GM12878 (cell line): ENCODE measurements at regions not wholly inside any gene's neighbourhood (a gene's known extent, or its start where the extent isn't known, plus 50 kb on each side); places are given as distances from the start of the nearest gene placed in this dataset.

Experiments used
- ATAC-seq: fragments of 200-7000 bp; cut with Tn5 transposase; 3 replicates; pipeline ENCODE4 v1.9.1; 2020; ENCODE audit warnings: mild to moderate bottlenecking, moderate library complexity
- BruUV-seq: library from RNA; stranded (reverse); fragments of 400-500 nt; replicated peaks from 2 replicates; lab custom pipeline; 2021; lab: Mats Ljungman, UMichigan
- CTCF ChIA-PET: fragments of 300-600 bp; sonication (Branson Sonifier 250); formaldehyde crosslinking; extraction: SDS; loops from one replicate; lab custom pipeline; 2021; ENCODE audit warnings: inconsistent platforms; lab: Yijun Ruan, JAX
- POLR2A ChIA-PET: fragments of 350-600 bp; formaldehyde crosslinking; extraction: SDS; loops from one replicate; lab custom pipeline; 2021; ENCODE audit warnings: inconsistent platforms; lab: Charles Lee
- RAD21 ChIA-PET: fragments of 300-600 bp; sonication (Branson Sonifier 250); formaldehyde crosslinking; loops from one replicate; lab custom pipeline; 2023; ENCODE audit warnings: antibody characterized with exemption; ENCODE audit not compliant: unreplicated experiment; lab: Charles Lee
- SMC1A ChIA-PET: fragments of 300-600 bp; sonication (Branson Sonifier 250); formaldehyde crosslinking; loops from one replicate; lab custom pipeline; 2023; ENCODE audit not compliant: unreplicated experiment, uncharacterized antibody; lab: Charles Lee
- DNase-seq: peaks from one replicate; pipeline ENCODE4 v3.0.0-alpha.2; 2011; ENCODE audit warnings: low read depth, low spot score
- FAIRE-seq: peaks from 3 replicates; lab custom pipeline; 2011; peaks lifted over from hg19 to GRCh38; lab: Jason Lieb, UNC
- H2AFZ ChIP-seq: 2 replicates; pipeline ENCODE4 v1.6.0; 2011; ENCODE audit warnings: low read depth, low read length, control low read depth; ENCODE audit not compliant: control insufficient read depth
- H3K27ac ChIP-seq: 2 replicates; pipeline ENCODE4 v1.5.1; 2011; ENCODE audit warnings: control low read depth; ENCODE audit not compliant: control insufficient read depth, insufficient read depth
- H3K27me3 ChIP-seq, 2 experiments: replicated peaks in 1 of 2; 2 replicates each; pipeline versions ENCODE4 v1.6.0 to v1.6.1; 2011; ENCODE audit warnings: low read length in 1 of 2; ENCODE audit not compliant: control insufficient read depth in 2 of 2, insufficient read depth in 2 of 2
- H3K36me3 ChIP-seq, 2 experiments: 2 replicates each; pipeline ENCODE4 v1.5.1; 2011; ENCODE audit warnings: low read length in 1 of 2; ENCODE audit not compliant: control insufficient read depth in 2 of 2, insufficient read depth in 2 of 2
- H3K4me1 ChIP-seq: 2 replicates; pipeline ENCODE4 v1.6.1; 2011; ENCODE audit warnings: mild to moderate bottlenecking, low read length, moderate library complexity, mixed read lengths; ENCODE audit not compliant: control insufficient read depth, insufficient read depth
- H3K4me2 ChIP-seq: 2 replicates; pipeline ENCODE4 v1.6.0; 2011; ENCODE audit warnings: control low read depth; ENCODE audit not compliant: control insufficient read depth, insufficient read depth
- H3K4me3 ChIP-seq: fragments of 200-600 bp; sonication (generic); 2 replicates; pipeline ENCODE4 v1.5.1; 2016
- H3K79me2 ChIP-seq: 2 replicates; pipeline ENCODE4 v1.6.0; 2011; ENCODE audit warnings: low read length; ENCODE audit not compliant: control insufficient read depth, insufficient read depth
- H3K9ac ChIP-seq: 2 replicates; pipeline ENCODE4 v1.8.0; 2011; ENCODE audit warnings: low read length, control low read depth, mixed read lengths; ENCODE audit not compliant: control insufficient read depth, insufficient read depth
- H3K9me3 ChIP-seq: replicated peaks from 3 replicates; pipeline ENCODE4 v1.5.1; 2011; ENCODE audit warnings: mild to moderate bottlenecking, low read length; ENCODE audit not compliant: control insufficient read depth, insufficient read depth
- H4K20me1 ChIP-seq: 2 replicates; pipeline ENCODE4 v1.6.0; 2011; ENCODE audit not compliant: control insufficient read depth, insufficient read depth
- BMI1 ChIP-seq: fragments of 450-650 bp; IDR thresholded peaks from 2 replicates; pipeline ENCODE4 v1.6.1; 2016; ENCODE audit warnings: mild to moderate bottlenecking, moderate library complexity, borderline replicate concordance
- CHD1 ChIP-seq: IDR thresholded peaks from 2 replicates; pipeline ENCODE4 v1.6.1; 2012; ENCODE audit warnings: low read depth, low read length, improper control_type of control experiment
- EP300 ChIP-seq, 2 experiments: fragments of 150-350 bp in 1 of 2; IDR thresholded peaks; 2 replicates each; pipeline ENCODE4 v1.6.1; 2011 to 2012; ENCODE audit warnings: low read depth in 2 of 2, low read length in 2 of 2, borderline replicate concordance in 1 of 2, improper control_type of control experiment in 1 of 2, inconsistent platforms in 1 of 2; ENCODE audit not compliant: control insufficient read depth in 1 of 2
- MYB ChIP-seq: fragments of 150-350 bp; IDR thresholded peaks from 2 replicates; pipeline ENCODE4 v1.6.1; 2014; ENCODE audit warnings: mild to moderate bottlenecking, low read depth, low read length, borderline replicate concordance
- POU2F2 ChIP-seq: IDR thresholded peaks from 3 replicates; pipeline ENCODE4 v1.6.1; 2011; ENCODE audit warnings: low read depth, mild to moderate bottlenecking, low read length, borderline replicate concordance
- RUNX3 ChIP-seq: IDR thresholded peaks from 2 replicates; pipeline ENCODE4 v1.6.1; 2012; ENCODE audit warnings: low read length, inconsistent platforms
- SMAD5 ChIP-seq: IDR thresholded peaks from 2 replicates; pipeline ENCODE4 v1.6.1; 2016; ENCODE audit warnings: antibody characterized with exemption, low read depth
- SUPT20H ChIP-seq: IDR thresholded peaks from 2 replicates; pipeline ENCODE4 v1.6.1; 2011; ENCODE audit warnings: low read depth, mild to moderate bottlenecking, low read length, moderate library complexity, borderline replicate concordance; ENCODE audit not compliant: control insufficient read depth
- whole genome bisulfite sequencing: methylation state at CpG from one replicate; pipeline ENCODE4 v1.1.6; 2016; ENCODE audit warnings: low lambda C conversion rate; ENCODE audit not compliant: insufficient replicate concordance, insufficient coverage; ENCODE audit errors: missing lambda C conversion rate; 5-methylcytosine and 5-hydroxymethylcytosine counted together
- in situ Hi-C: fragments of 300-500 bp; cut with MboI; formaldehyde crosslinking; loops from 9 replicates; pipeline ENCODE4 v1.14.3; 2018; ENCODE audit warnings: mixed read lengths
- intact Hi-C: fragments of 100-400 bp; cut with micrococcal nuclease; formaldehyde crosslinking; loops from one replicate; pipeline ENCODE4 v1.14.2; 2022; ENCODE audit not compliant: unreplicated experiment
- TF ChIP-seq, protein P1 (sequence below): fragments of 450-650 bp; IDR thresholded peaks from 2 replicates; pipeline ENCODE4 v1.6.1; 2018; ENCODE audit warnings: borderline replicate concordance, mild to moderate bottlenecking; ENCODE audit not compliant: partially characterized antibody
- TF ChIP-seq, protein P2 (sequence below): fragments of 450-650 bp; formaldehyde crosslinking; IDR thresholded peaks from 2 replicates; pipeline ENCODE4 v1.4.0; 2020; ENCODE audit warnings: mild to moderate bottlenecking, moderate library complexity
- TF ChIP-seq, protein P3 (sequence below): fragments of 450-650 bp; IDR thresholded peaks from 2 replicates; pipeline ENCODE4 v1.6.1; 2017; ENCODE audit warnings: mild to moderate bottlenecking, low read depth, inconsistent platforms; ENCODE audit not compliant: poor library complexity, severe bottlenecking

DNA sequence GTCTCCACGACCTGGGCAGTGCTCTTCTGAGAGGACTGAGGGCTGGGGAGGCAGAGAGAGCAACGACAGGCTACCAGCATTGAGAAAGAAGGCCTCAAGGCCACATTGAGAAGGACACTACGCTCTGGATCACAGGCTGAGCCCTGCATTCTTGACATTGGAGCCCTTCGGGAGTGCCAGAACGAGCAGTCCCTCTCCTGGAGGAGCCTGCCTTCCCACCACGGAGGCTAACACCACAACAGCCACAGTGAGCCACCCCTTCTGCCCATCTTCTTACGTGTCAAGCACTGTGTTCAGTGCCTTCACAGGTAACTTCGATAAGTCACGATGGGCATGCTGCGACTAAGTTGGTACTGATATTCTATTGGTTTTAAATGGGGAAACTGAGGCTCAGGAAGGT, 267.8 kb downstream of the RPS24 start:
- RAD21 ChIA-PET: interaction anchor here (1.5 kb wide), 1 partner anchor 254 kb away, joined by 4 read pairs; no protein-coding TSS in a partner anchor
- DNase-seq: no peak
- TF ChIP-seq POU2F2: no peak
- TF ChIP-seq MYB: no peak
- TF ChIP-seq, protein P1, sequence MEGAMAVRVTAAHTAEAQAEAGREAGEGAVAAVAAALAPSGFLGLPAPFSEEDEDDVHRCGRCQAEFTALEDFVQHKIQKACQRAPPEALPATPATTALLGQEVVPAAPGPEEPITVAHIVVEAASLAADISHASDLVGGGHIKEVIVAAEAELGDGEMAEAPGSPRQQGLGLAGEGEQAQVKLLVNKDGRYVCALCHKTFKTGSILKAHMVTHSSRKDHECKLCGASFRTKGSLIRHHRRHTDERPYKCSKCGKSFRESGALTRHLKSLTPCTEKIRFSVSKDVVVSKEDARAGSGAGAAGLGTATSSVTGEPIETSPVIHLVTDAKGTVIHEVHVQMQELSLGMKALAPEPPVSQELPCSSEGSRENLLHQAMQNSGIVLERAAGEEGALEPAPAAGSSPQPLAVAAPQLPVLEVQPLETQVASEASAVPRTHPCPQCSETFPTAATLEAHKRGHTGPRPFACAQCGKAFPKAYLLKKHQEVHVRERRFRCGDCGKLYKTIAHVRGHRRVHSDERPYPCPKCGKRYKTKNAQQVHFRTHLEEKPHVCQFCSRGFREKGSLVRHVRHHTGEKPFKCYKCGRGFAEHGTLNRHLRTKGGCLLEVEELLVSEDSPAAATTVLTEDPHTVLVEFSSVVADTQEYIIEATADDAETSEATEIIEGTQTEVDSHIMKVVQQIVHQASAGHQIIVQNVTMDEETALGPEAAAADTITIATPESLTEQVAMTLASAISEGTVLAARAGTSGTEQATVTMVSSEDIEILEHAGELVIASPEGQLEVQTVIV: no peak
- TF ChIP-seq, protein P2, sequence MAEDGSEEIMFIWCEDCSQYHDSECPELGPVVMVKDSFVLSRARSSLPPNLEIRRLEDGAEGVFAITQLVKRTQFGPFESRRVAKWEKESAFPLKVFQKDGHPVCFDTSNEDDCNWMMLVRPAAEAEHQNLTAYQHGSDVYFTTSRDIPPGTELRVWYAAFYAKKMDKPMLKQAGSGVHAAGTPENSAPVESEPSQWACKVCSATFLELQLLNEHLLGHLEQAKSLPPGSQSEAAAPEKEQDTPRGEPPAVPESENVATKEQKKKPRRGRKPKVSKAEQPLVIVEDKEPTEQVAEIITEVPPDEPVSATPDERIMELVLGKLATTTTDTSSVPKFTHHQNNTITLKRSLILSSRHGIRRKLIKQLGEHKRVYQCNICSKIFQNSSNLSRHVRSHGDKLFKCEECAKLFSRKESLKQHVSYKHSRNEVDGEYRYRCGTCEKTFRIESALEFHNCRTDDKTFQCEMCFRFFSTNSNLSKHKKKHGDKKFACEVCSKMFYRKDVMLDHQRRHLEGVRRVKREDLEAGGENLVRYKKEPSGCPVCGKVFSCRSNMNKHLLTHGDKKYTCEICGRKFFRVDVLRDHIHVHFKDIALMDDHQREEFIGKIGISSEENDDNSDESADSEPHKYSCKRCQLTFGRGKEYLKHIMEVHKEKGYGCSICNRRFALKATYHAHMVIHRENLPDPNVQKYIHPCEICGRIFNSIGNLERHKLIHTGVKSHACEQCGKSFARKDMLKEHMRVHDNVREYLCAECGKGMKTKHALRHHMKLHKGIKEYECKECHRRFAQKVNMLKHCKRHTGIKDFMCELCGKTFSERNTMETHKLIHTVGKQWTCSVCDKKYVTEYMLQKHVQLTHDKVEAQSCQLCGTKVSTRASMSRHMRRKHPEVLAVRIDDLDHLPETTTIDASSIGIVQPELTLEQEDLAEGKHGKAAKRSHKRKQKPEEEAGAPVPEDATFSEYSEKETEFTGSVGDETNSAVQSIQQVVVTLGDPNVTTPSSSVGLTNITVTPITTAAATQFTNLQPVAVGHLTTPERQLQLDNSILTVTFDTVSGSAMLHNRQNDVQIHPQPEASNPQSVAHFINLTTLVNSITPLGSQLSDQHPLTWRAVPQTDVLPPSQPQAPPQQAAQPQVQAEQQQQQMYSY: no peak
- no peak for TF ChIP-seq CHD1
- TF ChIP-seq RUNX3: no peak
- TF ChIP-seq, protein P3, sequence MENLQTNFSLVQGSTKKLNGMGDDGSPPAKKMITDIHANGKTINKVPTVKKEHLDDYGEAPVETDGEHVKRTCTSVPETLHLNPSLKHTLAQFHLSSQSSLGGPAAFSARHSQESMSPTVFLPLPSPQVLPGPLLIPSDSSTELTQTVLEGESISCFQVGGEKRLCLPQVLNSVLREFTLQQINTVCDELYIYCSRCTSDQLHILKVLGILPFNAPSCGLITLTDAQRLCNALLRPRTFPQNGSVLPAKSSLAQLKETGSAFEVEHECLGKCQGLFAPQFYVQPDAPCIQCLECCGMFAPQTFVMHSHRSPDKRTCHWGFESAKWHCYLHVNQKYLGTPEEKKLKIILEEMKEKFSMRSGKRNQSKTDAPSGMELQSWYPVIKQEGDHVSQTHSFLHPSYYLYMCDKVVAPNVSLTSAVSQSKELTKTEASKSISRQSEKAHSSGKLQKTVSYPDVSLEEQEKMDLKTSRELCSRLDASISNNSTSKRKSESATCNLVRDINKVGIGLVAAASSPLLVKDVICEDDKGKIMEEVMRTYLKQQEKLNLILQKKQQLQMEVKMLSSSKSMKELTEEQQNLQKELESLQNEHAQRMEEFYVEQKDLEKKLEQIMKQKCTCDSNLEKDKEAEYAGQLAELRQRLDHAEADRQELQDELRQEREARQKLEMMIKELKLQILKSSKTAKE: no peak
- no peak for TF ChIP-seq BMI1
- TF ChIP-seq EP300 (IDR thresholded peaks at IDR 0.05; ENCODE audit: borderline replicate concordance in 1 of 2, control insufficient read depth in 1 of 2, low read depth in 2 of 2, low read length in 2 of 2): no peak
- no peak for TF ChIP-seq SMAD5
- TF ChIP-seq SUPT20H: no peak

More for the DNA sequence above, 267.8 kb downstream of the RPS24 start:
- intact Hi-C loops: loop anchor here (5.0 kb wide), 1 partner anchor 254 kb away; no protein-coding TSS in a partner anchor
- no peak overlapping the region for H2AFZ ChIP-seq
- H3K4me1 ChIP-seq: peaks cover 15% of the 10 kb centered on the region
- CTCF ChIA-PET: interaction anchor here (1.5 to 1.6 kb wide), 2 partner anchors 255 to 260 kb away, joined by 3 to 18 read pairs; no protein-coding TSS in a partner anchor
- no TSS peak for BruUV-seq
- ATAC-seq: no peak
- no peak overlapping the region for H3K9ac ChIP-seq
- no peak for FAIRE-seq
- H3K27me3 ChIP-seq: peaks cover 0 to 4% of the 10 kb centered on the region in 2 experiments; a peak in 2 of 4 replicates
- 83% methylated on average over 10 of the region's 10 CpGs for WGBS
- H4K20me1 ChIP-seq: no peaks in the 10 kb centered on the region
- no peak overlapping the region for H3K4me2 ChIP-seq
- in situ Hi-C loops: no loop called here
- no peaks in the 10 kb centered on the region for H3K9me3 ChIP-seq
- no peak overlapping the region for H3K27ac ChIP-seq
- SMC1A ChIA-PET: interaction anchor here (1.7 kb wide), 1 partner anchor 10 kb away, joined by 4 read pairs; no protein-coding TSS in a partner anchor
- POLR2A ChIA-PET: no interaction called here
- no peaks in the 10 kb centered on the region for H3K79me2 ChIP-seq
- no peaks in the 10 kb centered on the region for H3K36me3 ChIP-seq
- H3K4me3 ChIP-seq: no peak overlapping the region
